Lower leg skin (tissue), 4 donors: ENCODE measurements at regions not wholly inside any gene's neighbourhood (a gene's known extent, or its start where the extent isn't known, plus 50 kb on each side); places are given as distances from the start of the nearest gene placed in this dataset.
"Not testable (repeated sequence)": the region's sequence is repeated elsewhere in the genome, so short reads cannot be mapped to it uniquely, and the experiment has no call there.

Source experiments
- DNase-seq, 2 donors: peaks; one replicate each; pipeline ENCODE4 v3.0.0-alpha.2; 2019; ENCODE audit warnings: low spot score in 2 of 2
- H3K4me3 ChIP-seq: fragments of 200-600 bp; sonication (generic); 2 replicates; pipeline ENCODE4 v1.5.1; 2017; ENCODE audit warnings: mild to moderate bottlenecking, low read depth; ENCODE audit not compliant: poor library complexity, severe bottlenecking
- POLR2A ChIP-seq, 2 donors: fragments of 450-650 bp; IDR thresholded peaks; one replicate each; pipeline ENCODE4 v1.6.1; 2016 to 2017; ENCODE audit warnings: antibody characterized with exemption in 2 of 2, mild to moderate bottlenecking in 1 of 2, moderate library complexity in 1 of 2
- WGBS, 2 donors: methylation state at CpG; one replicate each; pipeline ENCODE4 v1.1.5; 2018; 5-methylcytosine and 5-hydroxymethylcytosine counted together
- intact Hi-C: fragments of 100-400 bp; cut with DNase I; formaldehyde crosslinking; loops from one replicate; pipeline ENCODE4 v1.15.0; 2023; ENCODE audit warnings: low total_unique reads
- TF ChIP-seq, protein P1 (sequence below), 3 donors: fragments of 450-650 bp; IDR thresholded peaks; one replicate each; pipeline ENCODE4 v1.5.1; 2016; ENCODE audit warnings: antibody characterized with exemption in 3 of 3, mild to moderate bottlenecking in 3 of 3, moderate library complexity in 2 of 3

DNA sequence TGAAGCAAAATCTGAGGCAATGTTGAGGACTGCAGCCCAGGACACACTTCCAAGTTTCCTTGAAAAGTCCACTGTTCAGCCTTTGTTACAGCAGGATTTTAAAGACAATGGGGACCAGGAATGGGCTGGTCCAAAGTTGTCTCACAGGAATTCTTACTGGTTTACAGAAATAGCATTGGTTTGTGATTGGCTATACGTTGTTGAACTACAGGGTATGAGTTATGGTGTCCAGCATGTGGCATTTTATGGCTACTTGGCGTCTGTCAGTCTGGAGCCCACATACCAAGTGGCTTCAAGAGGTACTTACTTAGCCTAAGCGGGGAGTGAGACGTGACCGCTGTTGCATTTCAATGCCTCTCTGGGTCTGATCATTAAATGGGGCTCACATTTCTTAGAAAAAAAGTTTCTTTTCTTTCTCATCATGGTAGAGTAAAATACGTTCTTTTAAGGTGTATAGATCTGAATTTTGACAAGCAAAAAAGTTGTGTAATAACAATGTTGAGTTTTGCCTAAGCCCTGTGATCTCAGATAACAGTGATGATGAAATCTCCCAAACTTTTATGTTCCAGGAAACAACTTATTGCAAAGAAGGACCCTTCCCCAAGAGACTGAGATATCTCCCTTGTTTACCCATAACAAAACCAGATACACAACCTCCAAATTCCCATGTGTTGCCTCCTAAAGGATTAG is 100.0 kb upstream of the TRIM24 start:
- TF ChIP-seq, protein P1, sequence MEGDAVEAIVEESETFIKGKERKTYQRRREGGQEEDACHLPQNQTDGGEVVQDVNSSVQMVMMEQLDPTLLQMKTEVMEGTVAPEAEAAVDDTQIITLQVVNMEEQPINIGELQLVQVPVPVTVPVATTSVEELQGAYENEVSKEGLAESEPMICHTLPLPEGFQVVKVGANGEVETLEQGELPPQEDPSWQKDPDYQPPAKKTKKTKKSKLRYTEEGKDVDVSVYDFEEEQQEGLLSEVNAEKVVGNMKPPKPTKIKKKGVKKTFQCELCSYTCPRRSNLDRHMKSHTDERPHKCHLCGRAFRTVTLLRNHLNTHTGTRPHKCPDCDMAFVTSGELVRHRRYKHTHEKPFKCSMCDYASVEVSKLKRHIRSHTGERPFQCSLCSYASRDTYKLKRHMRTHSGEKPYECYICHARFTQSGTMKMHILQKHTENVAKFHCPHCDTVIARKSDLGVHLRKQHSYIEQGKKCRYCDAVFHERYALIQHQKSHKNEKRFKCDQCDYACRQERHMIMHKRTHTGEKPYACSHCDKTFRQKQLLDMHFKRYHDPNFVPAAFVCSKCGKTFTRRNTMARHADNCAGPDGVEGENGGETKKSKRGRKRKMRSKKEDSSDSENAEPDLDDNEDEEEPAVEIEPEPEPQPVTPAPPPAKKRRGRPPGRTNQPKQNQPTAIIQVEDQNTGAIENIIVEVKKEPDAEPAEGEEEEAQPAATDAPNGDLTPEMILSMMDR (IDR thresholded peaks at IDR 0.05) = no peak
- no peak for TF ChIP-seq POLR2A (IDR thresholded peaks at IDR 0.05)
- 73 to 81% methylated on average over 6 of the region's 6 CpGs for WGBS, 2 donors
- DNase-seq = no peak
- no peak overlapping the region for H3K4me3 ChIP-seq
- intact Hi-C loops = no loop called here

DNA sequence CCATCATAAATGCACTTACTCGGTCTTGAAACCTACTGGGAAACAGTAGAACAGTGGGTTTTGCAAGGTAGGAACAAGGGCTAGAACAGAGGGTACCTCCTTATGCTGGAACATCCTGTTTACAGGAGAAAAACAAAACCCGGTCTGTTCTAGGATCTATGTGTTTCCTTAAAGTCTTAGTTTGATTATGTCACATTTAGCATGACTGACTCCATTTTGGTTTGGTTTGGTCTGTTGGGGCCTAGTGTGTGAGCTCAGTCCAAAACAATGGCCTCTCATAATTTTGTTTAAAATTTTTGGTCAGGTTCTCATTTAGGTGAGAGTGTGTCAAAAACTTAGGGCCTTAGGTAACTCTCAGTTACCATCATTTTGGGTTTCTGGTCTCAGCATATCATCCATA is 96.3 kb upstream of the TRIM24 start:
- no peak overlapping the region for H3K4me3 ChIP-seq
- DNase-seq = no peak
- intact Hi-C loops = no loop called here
- WGBS, 2 donors = 72 to 75% methylated on average over 2 of the region's 2 CpGs
- TF ChIP-seq, protein P1 (IDR thresholded peaks at IDR 0.05) = no peak
- TF ChIP-seq POLR2A (IDR thresholded peaks at IDR 0.05) = no peak

DNA sequence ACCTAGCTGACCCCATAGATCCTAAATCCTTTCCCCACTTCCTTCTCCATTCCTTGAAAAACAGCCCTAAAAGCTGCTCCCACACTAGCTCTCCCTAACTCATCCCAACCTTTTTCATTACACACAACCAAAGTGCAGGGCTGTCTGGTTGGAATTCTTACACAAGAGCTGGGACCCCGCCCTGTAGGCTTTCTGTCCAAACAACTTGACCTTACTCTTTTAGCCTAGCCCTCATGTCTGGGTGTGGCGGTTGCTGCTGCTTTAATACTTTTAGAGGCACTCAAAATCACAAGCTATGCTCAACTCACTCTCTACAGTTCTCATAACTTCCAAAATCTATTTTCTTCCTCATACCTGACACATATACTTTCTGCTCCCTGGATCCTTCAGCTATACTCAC is 93.9 kb upstream of the TRIM24 start:
- H3K4me3 ChIP-seq, intact Hi-C loops, DNase-seq: not testable (repeated sequence)
- WGBS, 2 donors = 90 to 94% methylated on average over 2 of the region's 2 CpGs

DNA sequence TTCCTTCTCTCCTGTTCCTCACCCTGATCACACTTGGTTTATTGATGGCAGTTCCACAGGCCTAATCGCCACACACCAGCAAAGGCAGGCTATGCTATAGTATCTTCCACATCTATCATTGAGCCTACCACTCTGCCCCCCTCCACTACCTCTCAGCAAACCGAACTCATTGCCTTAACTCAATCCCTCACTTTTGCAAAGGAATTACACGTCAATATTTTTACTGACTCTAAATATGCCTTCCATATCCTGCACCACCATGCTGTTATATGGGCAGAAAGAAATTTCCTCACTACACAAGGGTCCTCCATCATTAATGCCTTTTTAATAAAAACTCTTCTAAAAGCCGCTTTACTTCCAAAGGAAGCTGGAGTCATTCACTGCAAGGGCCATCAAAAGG is 93.4 kb upstream of the TRIM24 start:
- DNase-seq, H3K4me3 ChIP-seq, intact Hi-C loops: not testable (repeated sequence)
- 91 to 94% methylated on average over 4 of the region's 4 CpGs for WGBS, 2 donors

DNA sequence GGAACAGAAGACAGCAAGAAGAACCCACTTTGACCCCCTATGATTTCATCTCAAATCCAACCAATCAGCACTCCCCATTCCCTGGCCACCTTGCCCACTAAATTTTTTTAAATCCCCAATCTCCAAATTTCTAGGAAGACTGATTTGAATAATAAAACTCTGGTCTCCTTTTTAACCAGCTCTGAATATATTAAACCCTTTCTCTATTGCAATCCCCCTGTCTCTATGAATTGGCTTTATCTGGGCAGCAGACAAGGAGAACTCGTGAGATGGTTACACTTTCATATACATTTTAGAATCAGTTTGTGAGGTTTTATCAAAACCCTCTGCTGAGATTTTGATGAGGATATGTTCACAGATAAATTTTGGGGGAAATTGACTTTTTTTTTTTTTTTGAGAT is 90.3 kb upstream of the TRIM24 start:
- 78 to 94% methylated on average over 1 of the region's 1 CpG for WGBS, 2 donors
- intact Hi-C loops = no loop called here
- DNase-seq = no peak
- H3K4me3 ChIP-seq = no peak overlapping the region
- TF ChIP-seq, protein P1 (IDR thresholded peaks at IDR 0.05) = no peak
- TF ChIP-seq POLR2A (IDR thresholded peaks at IDR 0.05) = no peak

DNA sequence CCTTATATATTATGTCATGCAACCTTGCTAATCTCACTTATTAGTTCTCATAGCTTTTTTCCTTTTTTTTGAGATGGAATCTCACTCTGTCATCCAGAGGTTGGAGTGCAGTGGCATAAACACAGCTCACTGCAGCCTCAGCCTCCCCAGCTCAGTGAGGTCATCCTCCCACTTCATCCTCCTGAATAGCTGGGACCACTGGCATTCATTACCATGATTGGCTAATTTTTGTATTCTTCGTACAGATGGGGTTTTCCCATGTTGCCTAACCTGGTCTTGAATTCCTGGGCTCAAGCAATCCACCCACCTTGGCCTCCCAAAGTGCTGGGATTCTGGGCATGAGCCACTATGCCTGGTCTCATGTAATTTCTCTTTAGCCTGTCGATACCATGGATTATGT is 89.1 kb upstream of the TRIM24 start:
- WGBS, 2 donors = 81 to 94% methylated on average over 2 of the region's 2 CpGs
- intact Hi-C loops = no loop called here
- DNase-seq = no peak
- H3K4me3 ChIP-seq = no peak overlapping the region
- TF ChIP-seq, protein P1 (IDR thresholded peaks at IDR 0.05) = no peak
- no peak for TF ChIP-seq POLR2A (IDR thresholded peaks at IDR 0.05)

DNA sequence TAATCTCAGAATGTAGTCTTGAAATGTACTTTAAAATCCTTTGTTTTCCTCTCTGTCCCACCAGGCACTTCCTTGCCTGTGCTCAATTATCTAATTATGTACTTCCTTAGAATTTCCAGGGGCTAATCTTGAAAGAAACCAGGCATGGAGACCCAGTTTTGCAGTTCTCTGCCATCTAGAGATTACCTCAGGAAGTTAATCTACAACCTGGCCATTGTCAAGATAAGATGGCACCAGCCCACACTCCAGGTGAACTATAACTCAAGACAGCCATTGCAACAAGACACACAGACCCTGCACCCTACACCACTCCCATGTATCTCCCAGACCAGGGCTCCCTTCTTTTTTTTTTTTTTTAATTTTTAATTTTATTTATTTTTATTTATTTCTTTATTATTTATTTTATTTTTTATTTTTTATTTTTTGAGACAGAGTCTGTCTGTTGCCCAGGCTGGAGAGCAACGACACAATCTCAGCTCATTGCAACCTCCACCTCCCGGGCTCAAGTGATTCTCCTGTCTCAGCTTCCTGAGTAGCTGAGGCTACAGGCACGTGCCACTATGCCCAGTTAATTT is 85.9 kb upstream of the TRIM24 start:
- DNase-seq = no peak
- intact Hi-C loops = no loop called here
- WGBS, 2 donors = 92 to 93% methylated on average over 3 of the region's 3 CpGs

More for the DNA sequence above, 85.9 kb upstream of the TRIM24 start:
- H3K4me3 ChIP-seq = no peak overlapping the region
- TF ChIP-seq, protein P1 (IDR thresholded peaks at IDR 0.05) = no peak
- no peak for TF ChIP-seq POLR2A (IDR thresholded peaks at IDR 0.05)
